ENCODE measurements at regions not wholly inside any gene's neighbourhood (a gene's known extent, or its start where the extent isn't known, plus 50 kb on each side); places are given as distances from the start of the nearest gene placed in this dataset.

DNA sequence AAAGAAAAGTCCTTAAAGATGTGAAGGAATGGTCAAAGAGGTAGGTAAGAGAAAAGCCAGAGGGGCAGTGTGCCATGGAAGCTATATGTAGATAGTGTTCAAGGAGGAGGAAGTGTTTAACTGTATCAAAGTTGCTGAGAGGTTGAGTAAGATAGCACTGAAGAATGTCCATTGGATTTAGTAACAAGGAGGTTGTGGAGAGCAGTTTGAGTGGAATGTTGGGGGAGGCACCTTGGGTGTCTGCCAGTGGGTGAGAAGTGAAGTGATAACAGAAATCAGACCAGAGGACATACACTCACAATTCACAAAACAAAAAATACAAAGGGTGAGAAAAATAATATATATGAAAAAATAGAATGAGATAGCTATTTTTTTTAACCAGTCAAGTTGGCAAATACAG, 121.3 kb upstream of the AMOT start:
- H3K9me3 ChIP-seq: no peaks in the 10 kb centered on the region
- intact Hi-C loops (cut with DNase I): no loop called here
- H3K27me3 ChIP-seq: no peaks in the 10 kb centered on the region
- no peaks in the 10 kb centered on the region for H3K36me3 ChIP-seq
- ATAC-seq (no peak), DNase-seq (no peak)
- H3K4me1 ChIP-seq: no peaks in the 10 kb centered on the region
- no peak overlapping the region for H3K4me3 ChIP-seq
- H3K27ac ChIP-seq: no peak overlapping the region
- no peak for TF ChIP-seq POLR2A (IDR thresholded peaks at IDR 0.05)
- no peak for TF ChIP-seq CTCF (IDR thresholded peaks at IDR 0.05)

DNA sequence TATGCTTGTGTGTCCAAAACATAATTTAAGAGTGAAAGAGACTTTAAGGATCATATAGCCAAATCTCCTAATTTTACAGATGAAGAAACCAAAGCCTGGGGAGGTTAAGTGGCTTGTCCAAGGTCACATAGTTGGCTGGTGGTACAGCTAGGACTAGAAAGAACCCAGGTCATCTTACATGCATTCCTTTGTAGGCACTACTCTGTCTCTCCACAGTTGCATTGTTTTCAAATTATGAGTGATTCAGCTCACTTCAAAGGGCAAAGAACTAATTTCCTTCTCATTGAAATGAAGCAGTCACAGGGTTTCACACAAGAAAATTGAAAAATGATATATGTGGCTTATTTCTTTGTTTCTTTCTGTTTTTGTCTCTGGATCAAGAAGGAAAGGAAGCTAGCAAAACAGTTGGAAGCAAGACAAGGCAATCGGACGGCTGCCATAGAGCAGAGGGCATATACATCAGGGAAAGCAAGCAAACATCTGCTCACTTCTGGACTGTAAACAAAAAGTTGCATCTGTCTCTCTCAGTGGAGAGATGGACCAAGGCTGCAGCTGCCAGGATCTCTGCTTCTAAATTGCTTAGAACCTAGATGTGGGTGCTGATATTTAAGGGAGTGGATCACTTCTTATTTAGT, 107.5 kb upstream of the AMOT start:
- DNase-seq (no peak), ATAC-seq (no peak)
- H3K9me3 ChIP-seq: no peaks in the 10 kb centered on the region
- H3K36me3 ChIP-seq: no peaks in the 10 kb centered on the region
- H3K27me3 ChIP-seq: peaks cover 0 to 4% of the 10 kb centered on the region in 2 donors
- intact Hi-C loops (cut with DNase I): no loop called here
- H3K4me3 ChIP-seq: no peak overlapping the region
- no peaks in the 10 kb centered on the region for H3K4me1 ChIP-seq
- no peak overlapping the region for H3K27ac ChIP-seq
- TF ChIP-seq CTCF (IDR thresholded peaks at IDR 0.05): no peak
- no peak for TF ChIP-seq POLR2A (IDR thresholded peaks at IDR 0.05)
- WGBS (ENCODE audit: insufficient coverage, low coverage, low lambda C conversion rate, missing lambda C conversion rate): 16% methylated on average over 2 of the region's 2 CpGs

DNA sequence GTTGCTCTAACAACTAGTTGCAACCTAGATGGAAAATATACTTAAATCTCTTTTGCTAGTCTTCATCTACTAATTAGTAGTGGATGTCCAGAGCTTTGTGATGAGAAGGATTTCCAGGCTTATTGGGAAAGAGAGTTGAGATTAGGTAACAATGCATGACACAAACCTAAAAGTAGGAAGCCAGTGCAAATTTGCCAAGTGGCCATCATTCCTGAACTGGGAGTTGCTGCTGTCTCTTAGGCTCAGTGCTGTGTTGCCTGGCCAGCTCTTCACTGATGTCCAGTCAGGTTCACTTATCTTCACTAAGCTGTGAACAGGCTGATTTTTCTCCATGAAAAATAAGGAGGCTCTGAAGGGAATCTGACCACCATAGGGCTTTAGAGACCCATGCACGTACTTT, 105.6 kb upstream of the AMOT start:
- H3K4me3 ChIP-seq: no peak overlapping the region
- DNase-seq: no peak
- H3K36me3 ChIP-seq: no peaks in the 10 kb centered on the region
- no peaks in the 10 kb centered on the region for H3K9me3 ChIP-seq
- no peak overlapping the region for H3K27ac ChIP-seq
- no peak for TF ChIP-seq CTCF (IDR thresholded peaks at IDR 0.05)
- no peak for TF ChIP-seq POLR2A (IDR thresholded peaks at IDR 0.05)
- intact Hi-C loops (cut with DNase I): no loop called here
- ATAC-seq: no peak
- H3K27me3 ChIP-seq: peaks cover 0 to 4% of the 10 kb centered on the region in 2 donors
- H3K4me1 ChIP-seq: no peaks in the 10 kb centered on the region
- 30% methylated on average over 1 of the region's 1 CpG for WGBS (ENCODE audit: insufficient coverage, low coverage, low lambda C conversion rate, missing lambda C conversion rate)

DNA sequence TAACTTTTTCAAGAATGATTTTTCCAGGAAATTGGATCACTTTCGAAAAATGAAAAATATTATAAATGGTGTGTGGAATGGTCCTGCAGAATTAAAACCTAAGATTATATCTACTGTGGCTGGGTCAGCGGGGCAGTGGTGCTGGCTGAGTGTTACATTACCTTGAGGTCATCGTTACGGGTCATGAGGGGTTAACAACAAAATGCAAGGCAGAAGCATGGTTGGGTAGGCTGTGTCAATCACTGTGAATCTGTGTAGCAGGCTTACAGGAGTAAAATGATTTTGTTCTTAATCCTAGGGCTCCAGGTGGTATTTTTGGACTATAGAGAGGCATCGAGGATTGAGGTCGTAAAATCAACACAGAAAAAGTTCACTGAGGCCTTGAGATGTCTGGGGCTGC, 105.2 kb upstream of the AMOT start:
- Histone ChIP-seq H3K4me1 (no peaks in the 10 kb centered on the region), H3K9me3 (no peaks in the 10 kb centered on the region), H3K36me3 (no peaks in the 10 kb centered on the region), H3K27me3 (peaks cover 0 to 4% of the 10 kb centered on the region in 2 donors), H3K27ac (no peak overlapping the region), H3K4me3 (no peak overlapping the region)
- DNase-seq: no peak
- 66% methylated on average over 6 of the region's 6 CpGs for WGBS (ENCODE audit: insufficient coverage, low coverage, low lambda C conversion rate, missing lambda C conversion rate)
- intact Hi-C loops (cut with DNase I): no loop called here
- ATAC-seq: no peak
- no peak for TF ChIP-seq CTCF (IDR thresholded peaks at IDR 0.05)
- TF ChIP-seq POLR2A (IDR thresholded peaks at IDR 0.05): no peak

All from right lobe of liver (tissue), 6 donors.